CD4-positive, alpha-beta T cell treated with Interleukin-4 for 1 hour (primary cell): ENCODE measurements at regions not wholly inside any gene's neighbourhood (a gene's known extent, or its start where the extent isn't known, plus 50 kb on each side); places are given as distances from the start of the nearest gene placed in this dataset.

Experiments
- DNase-seq, 2 donors: peaks; one replicate each; pipeline ENCODE4 v3.0.0-alpha.2; 2020 to 2022

DNA sequence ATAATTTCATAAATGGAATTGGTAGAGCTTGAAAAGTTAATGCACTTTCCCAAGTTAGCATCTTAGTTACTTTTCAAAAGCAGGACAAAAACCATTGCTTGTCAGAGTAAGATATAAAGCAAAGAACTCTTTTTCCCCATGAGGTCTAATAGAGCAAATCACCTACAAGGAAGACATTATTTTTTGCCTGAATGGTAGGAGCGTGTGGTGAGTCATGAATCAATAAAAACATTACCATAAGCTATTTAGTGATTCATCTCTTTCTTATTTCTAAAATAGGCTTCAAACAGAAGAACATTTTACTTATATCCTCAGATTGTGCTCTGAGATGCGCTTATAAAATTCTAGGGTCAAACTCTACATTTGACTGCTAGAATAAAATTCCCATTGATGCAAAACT lies 109.4 kb upstream of the GPRIN3 start:
- no peak for DNase-seq

DNA sequence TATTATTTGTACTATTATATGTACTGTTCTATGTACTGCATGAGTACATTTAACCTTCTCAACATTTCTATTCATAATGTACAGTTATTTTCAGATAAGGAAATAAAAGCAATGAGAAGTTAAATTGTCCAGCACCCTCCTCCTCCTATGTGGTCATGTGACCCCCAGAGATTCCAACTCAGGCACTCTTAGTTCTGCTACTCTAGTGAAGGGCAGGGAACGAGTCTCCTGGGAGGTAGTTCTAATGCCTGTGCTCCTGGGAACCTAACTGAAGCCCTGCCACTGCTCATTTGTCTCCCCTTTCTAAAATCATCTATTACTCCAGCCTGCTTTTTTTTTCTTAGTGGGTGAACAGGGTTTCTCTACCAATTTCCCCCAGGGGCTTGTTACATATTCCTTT lies 105.9 kb upstream of the GPRIN3 start:
- no peak for DNase-seq

DNA sequence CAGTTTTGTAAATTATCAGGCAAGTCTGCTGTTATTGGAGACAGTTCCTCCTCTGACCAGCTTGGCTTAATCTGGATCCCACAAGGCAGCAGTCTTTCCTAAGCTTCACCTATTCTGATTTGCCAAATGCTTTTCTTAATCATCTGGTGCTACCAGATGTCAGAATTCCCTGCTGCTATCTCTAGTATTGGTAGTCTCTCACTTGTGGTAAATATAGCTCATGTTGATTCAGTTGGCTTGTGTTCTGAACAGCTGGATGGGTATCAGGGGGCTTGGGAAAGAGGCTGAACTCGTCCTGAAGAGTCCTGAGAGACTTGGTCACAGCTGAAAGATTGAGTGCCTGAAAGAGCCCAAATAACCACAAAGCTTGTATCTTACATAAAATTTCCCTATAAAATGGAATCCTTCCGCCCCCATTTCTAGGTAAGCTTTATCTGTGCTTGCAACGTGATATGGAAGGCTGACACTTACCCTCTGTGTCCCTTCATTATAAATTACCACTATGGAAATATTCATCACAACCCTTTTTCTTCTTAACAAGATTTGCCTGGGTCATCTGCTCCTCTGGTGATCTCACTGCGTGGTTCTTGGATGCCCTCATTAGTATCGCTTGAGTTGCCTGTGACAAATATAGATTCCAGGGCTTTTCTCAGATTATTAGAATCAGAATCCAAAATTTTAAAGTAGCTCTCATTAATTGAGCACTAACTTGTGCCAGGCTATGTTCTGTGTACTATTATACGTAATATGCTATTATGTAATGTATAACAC lies 104.1 kb upstream of the GPRIN3 start:
- no peak for DNase-seq

DNA sequence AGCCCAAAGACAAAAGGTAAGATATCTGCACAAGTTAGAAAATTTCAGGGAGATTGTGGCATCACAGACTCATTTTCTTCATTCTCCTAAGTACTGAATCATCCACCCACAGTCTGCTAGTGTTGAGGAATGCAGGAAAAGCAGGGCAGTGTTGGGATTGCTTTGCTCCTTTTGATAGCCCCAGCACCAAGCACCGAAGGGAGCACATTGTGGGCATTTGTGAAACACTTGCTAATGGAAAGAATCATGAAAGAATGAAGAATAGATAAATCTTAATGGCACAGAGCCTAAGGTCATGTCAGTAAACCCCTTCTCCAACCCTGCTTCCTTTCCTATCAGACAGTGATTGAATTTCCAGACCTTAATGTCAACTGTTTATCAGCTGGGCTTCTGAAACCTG lies 103.1 kb upstream of the GPRIN3 start:
- no peak for DNase-seq

DNA sequence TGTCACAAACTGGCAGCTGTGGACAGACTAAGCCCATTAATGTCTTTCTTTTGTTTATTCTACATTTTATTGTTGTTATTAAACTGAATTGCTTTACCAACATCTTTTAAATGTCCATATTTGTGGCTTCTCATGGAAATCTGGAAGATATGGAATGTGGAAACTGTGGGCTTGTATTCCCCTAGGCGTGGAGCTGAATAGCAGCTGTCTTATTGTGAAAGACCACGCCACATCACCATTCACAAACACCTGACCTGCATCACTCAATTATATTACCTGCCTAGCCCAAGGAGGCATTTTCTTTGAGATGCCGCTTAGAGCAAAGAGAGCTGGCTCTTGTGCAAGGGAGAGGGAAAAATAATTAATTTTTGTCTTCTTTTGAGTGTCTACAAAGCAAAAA lies 96.9 kb upstream of the GPRIN3 start:
- no peak for DNase-seq

DNA sequence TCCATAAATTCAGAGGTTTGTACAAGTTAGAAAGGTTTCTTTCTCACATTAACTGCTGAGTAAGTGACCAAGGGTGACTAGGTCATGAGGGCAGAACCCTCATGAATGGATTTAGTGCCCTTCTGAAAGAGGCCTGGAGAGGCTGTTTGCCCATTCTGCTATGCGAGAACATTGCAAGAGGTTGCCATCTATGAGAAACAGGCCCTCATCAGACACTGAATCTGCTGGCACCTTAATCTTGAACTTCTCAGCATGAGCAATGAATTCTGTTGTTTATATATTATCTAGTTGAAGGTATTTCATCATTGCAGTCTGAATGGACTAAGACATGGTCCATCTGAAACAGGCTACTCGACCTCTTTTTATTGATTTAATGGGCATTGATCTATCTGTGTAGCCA lies 96.2 kb upstream of the GPRIN3 start:
- DNase-seq = no peak

DNA sequence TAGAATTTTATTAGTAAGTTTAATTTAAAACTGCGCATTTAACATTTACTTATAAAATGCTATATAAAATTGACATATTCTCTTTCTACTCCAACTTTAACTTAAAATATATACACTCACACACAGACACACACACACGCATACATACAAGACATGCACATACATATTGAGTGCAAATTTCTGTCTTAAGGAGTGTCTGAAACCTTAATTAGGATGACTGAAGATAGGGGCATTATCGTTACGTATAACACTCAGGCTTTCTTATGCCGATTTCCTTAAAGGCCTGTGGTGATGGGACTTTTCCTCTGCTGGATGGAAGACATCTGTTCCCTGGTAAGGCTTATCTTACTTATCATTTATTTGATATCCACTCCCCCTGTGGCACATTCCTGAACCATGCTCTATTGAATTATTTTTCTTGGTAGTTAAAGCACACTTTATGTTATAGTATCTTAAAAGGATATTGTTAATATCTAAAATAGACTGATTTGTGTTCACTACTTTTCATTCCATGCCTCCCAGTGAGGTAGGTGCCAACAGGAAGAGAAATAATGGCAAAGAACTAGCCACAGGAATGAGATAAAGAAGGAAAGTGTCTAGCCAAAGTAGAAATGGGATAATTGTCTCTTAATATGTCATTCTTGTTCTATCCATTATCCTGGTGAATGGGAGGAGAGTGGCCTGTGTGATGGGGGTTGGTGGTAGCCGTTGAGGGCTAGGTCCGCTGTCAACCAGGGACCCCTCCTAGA lies 92.9 kb upstream of the GPRIN3 start:
- DNase-seq = no peak

DNA sequence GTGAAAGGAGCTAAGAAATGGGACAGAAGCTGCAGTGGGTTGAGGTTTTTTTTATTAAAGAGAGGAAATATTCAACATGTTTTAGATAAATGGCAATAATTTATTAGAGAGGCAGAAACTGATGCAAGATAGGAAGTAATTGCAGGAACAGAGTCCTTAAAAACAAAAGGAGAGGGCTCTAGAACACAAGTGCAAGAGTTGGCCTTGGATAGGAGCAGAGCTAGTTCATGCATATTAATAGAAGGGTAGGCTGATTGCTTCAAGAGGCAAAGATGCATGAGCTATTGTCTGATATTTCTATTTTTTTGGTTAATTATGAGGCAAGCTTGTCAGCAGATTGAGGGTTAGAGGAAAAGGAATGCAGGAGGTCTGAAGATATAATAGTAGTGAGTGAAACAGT lies 91.0 kb upstream of the GPRIN3 start:
- no peak for DNase-seq

DNA sequence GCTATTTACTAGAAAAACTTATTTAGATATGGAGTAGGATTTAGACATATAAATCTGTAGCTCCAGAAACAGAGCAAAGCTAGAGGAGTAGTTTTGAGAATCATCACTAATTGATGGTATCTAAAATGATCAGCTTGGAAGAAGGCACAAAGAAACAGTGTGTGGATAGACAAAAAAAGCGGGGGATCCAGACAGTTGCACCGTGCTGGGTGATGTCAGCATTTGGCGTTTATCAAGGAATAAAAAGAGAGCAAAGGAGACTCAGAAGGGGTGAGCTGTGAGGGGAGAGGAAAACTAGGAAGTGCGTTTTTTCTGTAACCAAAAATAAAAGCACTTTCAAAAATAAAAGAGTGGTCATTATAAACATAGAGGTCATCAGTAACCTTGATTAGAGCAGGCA lies 90.5 kb upstream of the GPRIN3 start:
- no peak for DNase-seq

DNA sequence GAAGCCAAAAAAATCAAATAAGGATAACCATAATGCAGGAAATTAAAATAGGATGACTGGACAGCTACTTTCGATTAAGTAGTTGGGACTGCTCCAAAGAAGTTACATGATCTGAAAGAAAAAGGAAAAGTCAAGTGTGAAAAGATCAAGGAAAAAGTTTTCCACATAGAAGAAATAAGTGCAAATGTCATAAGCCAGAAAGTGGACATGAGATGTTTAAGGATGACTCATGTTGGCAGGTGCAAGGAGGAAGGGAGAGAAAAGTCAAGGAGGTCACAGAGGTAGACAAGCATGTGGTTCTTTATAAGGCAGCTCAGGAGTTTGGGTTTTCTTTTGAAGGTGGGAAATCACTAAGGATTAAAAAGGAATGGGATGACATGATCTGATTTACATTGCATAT lies 89.8 kb upstream of the GPRIN3 start:
- DNase-seq = no peak

DNA sequence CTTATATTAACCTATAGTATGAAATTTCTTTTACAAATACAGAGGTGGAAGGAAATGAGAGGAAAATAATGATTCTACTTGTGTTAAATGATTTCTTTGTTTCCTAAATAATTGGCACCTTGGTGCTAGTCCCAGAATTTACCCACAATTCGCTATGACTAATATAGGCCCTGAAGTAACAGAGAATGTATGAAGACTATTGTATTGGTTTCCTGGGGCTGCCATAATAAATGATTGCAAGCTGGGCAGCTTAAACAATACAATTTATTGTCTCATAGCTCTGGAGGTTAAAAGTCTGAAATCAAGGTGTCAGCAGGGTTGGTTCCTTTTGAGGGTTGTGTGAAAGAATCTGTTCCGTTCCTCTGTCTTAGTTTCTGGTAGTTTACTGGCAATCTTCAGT lies 74.8 kb upstream of the GPRIN3 start:
- no peak for DNase-seq

DNA sequence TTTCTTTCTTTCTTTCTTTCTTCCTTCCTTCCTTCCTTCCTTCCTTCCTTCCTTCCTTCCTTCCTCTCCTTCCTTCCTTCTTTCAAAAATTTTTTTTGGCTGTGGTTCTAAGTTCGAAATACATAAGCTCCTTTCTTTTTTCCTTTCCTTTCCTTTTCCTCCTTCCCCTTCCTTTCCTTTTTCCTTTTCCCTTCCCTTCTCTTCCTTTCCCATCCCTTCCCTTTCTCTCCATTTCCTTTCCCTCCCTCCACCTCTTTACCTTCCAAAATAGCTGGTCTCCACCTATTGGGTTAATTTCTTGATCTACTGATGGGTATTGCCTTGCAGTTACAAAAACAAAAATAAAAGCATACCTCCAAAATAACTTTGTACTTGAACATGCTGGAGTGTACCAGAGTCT lies 73.4 kb upstream of the GPRIN3 start:
- DNase-seq = no peak

DNA sequence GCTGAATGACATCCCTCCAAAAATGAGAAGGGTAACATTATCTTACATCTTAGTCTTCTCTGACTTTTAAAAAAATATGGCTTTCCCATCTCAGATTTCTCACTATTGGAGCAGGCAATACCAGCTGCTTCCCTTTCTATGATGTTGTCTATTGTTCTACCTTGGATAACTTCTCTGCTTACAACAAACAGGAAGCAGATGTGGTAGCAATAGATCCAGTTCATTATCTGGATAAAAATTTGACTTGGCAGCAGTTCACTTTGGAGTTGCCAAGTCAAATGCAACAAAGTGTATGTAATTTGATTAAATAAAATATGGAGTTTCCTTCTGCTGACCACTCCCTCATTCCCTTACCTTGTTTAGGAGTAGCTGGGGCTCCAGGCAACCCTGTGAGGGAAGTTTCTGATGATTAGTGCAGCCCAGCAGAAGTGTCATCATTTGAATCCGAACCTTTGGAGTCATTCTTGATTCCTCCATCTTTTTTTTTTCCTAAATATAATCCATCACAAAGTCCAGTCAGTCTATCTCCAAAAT lies 72.0 kb upstream of the GPRIN3 start:
- no peak for DNase-seq

DNA sequence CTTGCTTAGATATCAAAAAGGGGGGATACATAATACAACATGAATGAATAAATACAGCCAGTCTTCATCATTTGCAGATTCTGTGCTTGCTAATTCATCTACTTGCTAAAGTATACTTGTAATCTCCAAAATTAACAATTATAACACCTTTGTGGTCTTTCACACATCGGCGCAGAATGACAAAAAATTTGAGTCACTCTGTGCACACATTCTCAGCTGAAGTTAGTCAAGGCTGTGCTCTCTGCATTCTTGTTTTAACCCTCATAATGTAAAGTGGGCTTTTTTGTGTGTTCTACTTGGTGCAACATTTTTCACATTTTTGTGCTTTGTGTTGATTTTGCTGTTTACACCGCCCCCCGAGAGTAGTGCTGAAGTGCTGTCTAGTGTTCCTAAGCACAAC lies 65.8 kb upstream of the GPRIN3 start:
- DNase-seq = no peak

DNA sequence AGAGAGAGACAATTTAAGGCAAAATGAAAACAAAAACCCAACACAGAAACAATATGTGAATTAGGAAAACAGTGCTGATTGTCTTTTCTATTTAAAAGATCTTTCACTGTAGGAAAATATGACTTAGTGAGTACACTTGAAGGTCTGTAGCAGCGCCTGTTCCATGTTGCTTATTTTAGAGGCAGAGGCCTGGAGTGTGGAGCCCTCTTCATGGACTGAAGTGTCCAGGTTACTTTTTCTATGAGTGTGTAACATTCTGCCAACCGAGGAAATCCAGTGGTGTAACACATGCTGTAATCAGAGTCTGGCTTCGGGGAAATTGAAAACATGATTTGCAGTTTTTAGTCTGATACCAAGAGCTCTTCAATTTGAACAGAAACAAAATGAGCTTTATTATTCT lies 64.0 kb upstream of the GPRIN3 start:
- DNase-seq = no peak

DNA sequence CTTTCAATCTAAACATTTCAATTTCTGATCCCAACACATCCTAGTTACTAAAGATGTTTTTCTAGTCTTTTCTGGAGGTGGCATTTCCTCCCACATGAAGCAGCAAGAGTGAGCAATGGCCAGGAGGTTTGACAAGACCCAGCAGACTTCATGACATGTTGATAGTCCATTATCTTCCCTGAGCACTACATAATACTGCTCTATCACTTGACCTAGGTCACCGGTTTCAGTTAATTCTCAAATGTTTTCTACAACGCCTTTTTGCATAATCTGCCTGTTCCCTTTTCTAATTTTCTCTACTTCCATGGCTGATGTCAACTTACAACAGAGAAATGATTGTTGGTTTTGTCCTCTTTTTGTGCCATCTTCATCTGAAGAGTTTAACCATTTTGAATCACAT lies 62.0 kb upstream of the GPRIN3 start:
- DNase-seq = no peak

DNA sequence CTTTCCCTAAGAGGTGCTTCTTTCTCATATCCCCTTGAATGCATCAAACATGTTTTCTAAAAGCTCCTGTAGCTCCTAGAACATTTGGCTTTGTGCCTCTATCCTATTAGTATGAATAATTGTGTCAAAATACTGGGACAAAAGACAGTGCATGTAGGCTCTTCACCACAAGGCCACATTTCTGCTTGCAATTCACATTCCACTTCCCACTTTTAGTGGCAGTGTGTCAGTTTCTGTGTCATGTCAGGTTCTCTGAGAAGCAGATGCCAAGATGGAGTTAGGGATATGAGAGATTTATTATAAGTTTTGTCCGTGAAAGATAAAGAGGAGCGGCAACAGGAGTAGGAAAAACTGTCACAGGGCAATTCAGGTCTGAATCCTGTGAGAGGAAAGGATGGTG lies 61.3 kb upstream of the GPRIN3 start:
- DNase-seq = no peak

DNA sequence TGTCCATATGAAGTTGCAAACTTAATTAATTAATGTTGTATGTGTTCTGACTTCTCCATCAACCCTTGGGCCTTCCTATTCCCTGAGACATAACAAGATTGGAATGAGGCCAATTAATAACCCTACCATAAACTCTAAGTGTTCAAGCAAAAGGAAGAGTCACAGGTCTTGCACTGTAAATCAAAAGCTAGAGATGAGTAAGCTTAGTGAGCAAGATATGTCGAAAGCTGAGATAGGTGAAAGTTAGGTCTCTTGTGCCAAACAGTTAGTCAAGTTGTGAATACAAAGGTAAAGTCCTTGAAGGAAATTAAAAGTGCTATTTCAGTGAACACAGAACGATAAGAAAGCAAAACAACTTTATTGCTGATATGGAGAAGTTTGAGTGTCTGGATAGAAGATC lies 58.2 kb upstream of the GPRIN3 start:
- no peak for DNase-seq

DNA sequence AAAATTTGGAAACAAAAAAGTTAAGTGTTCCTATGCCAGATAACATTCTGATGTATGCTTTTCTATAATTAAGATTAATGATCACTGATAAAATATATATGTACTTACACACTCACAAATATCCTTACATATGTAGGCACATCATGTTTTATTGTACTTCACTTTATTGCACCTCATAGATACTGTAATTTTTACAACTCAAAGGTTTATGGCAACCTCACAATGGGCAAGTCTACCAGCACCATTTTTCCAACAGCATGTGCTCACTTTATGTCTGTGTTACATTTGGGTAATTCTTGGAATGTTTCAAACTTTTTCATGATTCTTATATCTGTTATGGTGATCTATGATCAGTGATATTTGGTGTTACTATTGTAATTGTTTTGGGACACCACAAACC lies 57.8 kb upstream of the GPRIN3 start:
- DNase-seq = no peak

DNA sequence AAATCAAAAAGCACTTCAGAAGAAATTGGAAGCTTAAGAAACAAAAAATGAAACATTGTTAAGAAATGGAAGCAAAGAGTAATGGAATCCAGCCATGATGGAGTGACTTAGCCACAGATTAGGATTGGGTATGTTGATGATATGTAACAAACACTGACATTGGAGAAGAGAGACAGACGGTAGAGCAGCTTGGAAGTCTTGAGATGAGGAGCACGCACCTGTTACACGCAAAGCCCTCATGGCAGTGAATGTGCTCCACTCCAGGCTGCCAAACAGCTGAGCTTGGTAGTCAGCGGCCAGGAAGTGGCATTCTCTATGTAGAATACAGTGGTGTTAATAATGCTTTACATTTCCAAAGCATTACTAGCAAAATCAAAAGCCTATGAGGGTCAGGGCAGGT lies 56.9 kb upstream of the GPRIN3 start:
- no peak for DNase-seq

DNA sequence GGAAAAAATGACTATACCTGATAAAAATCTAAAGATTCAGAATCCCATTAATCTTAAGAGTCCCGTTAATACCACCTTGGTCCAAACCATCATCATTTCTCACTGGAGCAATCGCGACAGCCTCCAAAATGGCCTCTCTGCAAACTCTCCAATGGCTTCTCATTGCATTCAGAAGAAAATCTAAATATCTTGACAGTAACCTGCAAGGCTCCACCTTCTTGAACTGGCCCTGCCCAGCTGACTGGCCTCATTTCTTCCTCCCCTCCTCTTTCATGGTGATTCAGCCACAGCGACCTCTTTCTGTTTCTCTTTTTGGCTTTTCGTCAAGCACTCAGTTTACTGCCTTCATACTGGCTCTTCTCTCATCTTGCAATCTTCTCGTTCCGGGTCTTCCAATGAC lies 56.2 kb upstream of the GPRIN3 start:
- DNase-seq = no peak

DNA sequence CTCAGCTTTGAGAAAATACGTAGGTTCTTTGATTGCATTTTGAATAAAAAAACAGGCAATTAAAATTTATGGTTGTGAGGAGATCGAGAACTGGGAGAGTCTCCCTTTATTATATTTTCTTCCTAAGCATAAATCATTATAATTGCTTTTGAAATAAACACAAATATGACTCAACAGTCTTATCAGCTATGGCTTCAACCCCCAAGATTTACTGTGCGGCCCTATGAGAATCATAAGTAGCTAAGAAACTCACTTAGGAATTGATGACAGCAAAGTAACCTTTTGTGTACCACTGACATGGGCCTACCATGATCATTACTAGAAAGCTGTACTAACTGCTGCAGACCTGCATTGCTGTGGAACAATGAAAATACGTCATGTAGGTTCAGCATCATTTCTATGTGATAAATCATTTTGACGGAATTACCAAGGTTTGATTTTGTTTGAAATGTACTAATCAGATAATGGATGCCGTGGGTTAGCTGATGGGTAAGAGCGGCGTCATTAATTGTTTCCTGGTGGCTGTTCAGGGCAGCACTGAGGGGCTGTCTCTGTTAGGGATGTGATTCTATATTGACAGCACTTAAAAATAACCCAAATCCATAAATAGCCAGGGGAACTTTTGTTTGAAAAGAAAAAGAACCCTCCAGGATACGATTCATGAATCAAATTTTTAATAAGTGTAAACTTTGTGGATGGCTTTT lies 51.5 kb upstream of the GPRIN3 start:
- no peak for DNase-seq

DNA sequence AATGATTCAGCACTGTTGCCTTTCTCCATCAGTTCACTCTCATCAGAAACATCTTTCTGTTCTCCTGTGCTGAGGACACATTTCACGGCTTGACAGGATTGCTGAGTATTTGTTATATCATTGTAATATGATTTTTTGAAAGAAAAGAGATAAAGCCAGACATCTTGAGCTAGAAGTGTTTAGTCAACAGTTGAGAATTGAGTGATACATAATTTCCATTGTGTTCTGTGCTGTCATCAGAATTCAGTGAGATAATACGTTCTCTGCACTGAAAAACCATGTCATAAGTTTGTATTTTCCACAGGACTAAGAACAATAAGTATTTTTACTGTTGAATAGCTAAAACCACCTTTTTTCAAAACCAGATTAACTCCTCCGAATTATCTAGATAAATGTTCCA lies 50.2 kb upstream of the GPRIN3 start:
- no peak for DNase-seq
